Muscle layer of duodenum (tissue), 2 donors: ENCODE measurements at regions not wholly inside any gene's neighbourhood (a gene's known extent, or its start where the extent isn't known, plus 50 kb on each side); places are given as distances from the start of the nearest gene placed in this dataset.

Experiments used
- H3K27ac ChIP-seq: one replicate; pipeline ENCODE4 v1.7.0; 2013; ENCODE audit warnings: mild to moderate bottlenecking, low read length
- H3K27me3 ChIP-seq: one replicate; pipeline ENCODE4 v1.7.0; 2013; ENCODE audit warnings: low read depth, mild to moderate bottlenecking, control low read depth, low read length
- H3K36me3 ChIP-seq, 2 donors: one replicate each; pipeline ENCODE4 v1.7.0; 2013; ENCODE audit warnings: low read length in 2 of 2, control low read depth in 1 of 2, mild to moderate bottlenecking in 1 of 2; ENCODE audit not compliant: insufficient read depth in 2 of 2, control insufficient read depth in 1 of 2
- H3K4me1 ChIP-seq, 2 donors: one replicate each; pipeline ENCODE4 v1.7.0; 2013; ENCODE audit warnings: low read length in 2 of 2, mild to moderate bottlenecking in 2 of 2, control low read depth in 1 of 2, moderate library complexity in 1 of 2; ENCODE audit not compliant: insufficient read depth in 2 of 2, control insufficient read depth in 1 of 2
- H3K4me3 ChIP-seq, 2 donors: one replicate each; pipeline ENCODE4 v1.7.0; 2013; ENCODE audit warnings: low read length in 2 of 2, low read depth in 1 of 2, mild to moderate bottlenecking in 1 of 2
- H3K9me3 ChIP-seq, 2 donors: one replicate each; pipeline ENCODE4 v1.7.0; 2013; ENCODE audit warnings: low read length in 2 of 2, control low read depth in 1 of 2, mild to moderate bottlenecking in 1 of 2; ENCODE audit not compliant: control insufficient read depth in 1 of 2
- donor health status: healthy.

DNA sequence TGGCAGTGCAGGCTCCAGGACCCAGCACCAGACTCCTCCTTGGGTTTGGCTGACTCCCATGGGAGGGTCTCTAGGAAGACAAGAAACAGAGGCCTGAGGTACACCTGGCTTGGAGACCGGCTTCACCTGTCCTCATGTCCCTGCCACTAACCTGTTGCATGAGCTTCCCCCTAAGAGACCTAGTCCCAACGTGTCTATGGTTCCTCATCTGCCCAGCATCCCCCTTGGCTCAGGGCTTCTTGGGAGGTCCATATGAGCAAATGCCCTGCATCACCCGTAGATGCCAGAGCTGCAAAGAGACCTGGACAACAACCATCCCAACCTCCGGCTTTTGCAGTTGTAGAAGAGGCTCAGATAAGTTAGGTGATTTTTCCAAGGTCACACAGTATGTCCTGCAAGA, 123.5 kb downstream of the BUD13 start:
- Histone ChIP-seq H3K4me1 (no peaks in the 10 kb centered on the region), H3K27me3 (no peaks in the 10 kb centered on the region), H3K9me3 (peaks cover 0 to 4% of the 10 kb centered on the region in 2 donors), H3K36me3 (no peaks in the 10 kb centered on the region), H3K4me3 (no peak overlapping the region), H3K27ac (no peak overlapping the region)

- H3K36me3 ChIP-seq: no peaks in the 10 kb centered on the region
- H3K4me1 ChIP-seq: no peaks in the 10 kb centered on the region
- no peak overlapping the region for H3K4me3 ChIP-seq
- no peaks in the 10 kb centered on the region for H3K27me3 ChIP-seq
- peaks cover 0 to 4% of the 10 kb centered on the region in 2 donors for H3K9me3 ChIP-seq
- no peak overlapping the region for H3K27ac ChIP-seq
Observed at GRCh38 chr11:116648247-116649174, 124.3 kb downstream of the BUD13 start.

DNA sequence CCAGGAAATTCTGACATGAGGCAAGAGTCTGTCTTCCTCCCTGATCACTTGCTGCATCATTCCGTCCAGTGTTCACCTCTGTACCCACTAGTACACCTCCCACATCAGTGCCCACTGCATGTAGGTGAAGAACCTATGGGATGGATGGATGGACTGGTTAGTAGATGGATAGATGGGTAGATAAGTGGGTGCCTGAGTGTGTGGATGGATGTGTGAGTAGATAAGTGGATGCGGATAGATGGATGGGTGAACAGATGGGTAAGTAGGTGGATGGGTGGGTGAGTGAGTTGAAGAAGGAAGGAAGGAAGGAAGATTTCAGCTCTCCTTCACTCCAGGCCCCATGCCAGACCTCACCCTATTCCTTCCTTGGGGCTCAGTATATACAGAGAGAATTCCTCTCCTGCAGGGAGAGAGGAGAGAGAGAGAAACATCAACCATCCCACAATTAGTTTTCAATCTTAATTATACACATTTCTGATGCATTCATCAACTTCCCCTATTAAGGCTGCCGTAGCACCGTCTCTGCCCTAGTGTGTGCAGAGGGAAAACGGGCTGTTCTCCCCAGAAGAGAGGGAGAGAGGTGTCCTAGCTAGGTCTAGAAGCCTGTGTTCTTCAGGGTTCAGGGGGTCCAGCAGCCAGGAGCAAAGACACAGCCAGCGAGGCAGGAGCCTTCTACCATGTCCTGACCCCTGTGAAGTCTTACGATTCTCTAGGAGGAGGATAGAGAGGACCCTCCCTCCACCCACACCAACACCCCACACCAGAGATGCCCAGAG, 125.3 kb downstream of the BUD13 start:
- peaks cover 0 to 4% of the 10 kb centered on the region in 2 donors for H3K9me3 ChIP-seq
- no peaks in the 10 kb centered on the region for H3K4me1 ChIP-seq
- H3K4me3 ChIP-seq: no peak overlapping the region
- H3K27ac ChIP-seq: no peak overlapping the region
- no peaks in the 10 kb centered on the region for H3K27me3 ChIP-seq
- H3K36me3 ChIP-seq: no peaks in the 10 kb centered on the region

DNA sequence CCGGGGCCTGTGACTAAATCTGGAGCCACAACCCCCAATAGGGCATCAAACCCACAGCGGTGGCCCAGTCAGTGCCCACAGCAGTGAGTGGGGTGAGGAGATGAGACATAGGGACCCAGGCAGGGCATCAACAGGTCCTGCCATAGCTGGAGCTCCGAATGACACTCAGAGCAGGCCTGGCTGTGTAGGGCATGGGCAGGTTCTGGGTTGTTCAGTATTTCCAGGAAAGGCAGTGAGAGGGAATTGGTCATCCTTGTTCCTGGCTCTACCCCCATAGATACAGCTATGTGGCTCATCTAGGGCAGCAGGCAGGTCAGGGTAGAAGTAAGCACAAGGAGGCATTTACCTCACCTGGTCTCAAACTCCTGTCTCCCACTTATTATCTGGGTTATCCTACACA, 126.6 kb downstream of the BUD13 start:
- no peaks in the 10 kb centered on the region for H3K27me3 ChIP-seq
- no peak overlapping the region for H3K27ac ChIP-seq
- H3K9me3 ChIP-seq: peaks cover 0 to 4% of the 10 kb centered on the region in 2 donors
- no peaks in the 10 kb centered on the region for H3K36me3 ChIP-seq
- no peaks in the 10 kb centered on the region for H3K4me1 ChIP-seq
- H3K4me3 ChIP-seq: no peak overlapping the region

DNA sequence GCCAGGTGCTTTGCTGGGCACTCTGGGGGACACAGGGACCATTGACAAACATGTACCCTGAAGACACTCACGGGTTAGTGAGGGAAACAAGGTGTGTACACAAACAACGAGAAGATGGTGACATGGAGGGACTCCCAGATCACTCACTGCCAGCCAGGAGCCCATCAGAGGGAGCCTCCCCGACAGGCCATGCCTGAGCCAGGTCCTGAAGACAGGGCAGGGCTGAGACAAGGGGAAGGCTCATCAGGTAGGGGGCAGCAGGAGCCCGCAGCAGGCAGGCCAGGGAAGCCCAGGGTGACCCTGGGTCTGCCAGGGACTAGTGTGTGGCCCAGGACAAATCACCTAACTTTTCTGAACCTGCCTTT, 127.9 kb downstream of the BUD13 start:
- peaks cover 0 to 4% of the 10 kb centered on the region in 2 donors for H3K9me3 ChIP-seq
- no peaks in the 10 kb centered on the region for H3K36me3 ChIP-seq
- H3K27me3 ChIP-seq: no peaks in the 10 kb centered on the region
- no peak overlapping the region for H3K27ac ChIP-seq
- H3K4me1 ChIP-seq: no peaks in the 10 kb centered on the region
- no peak overlapping the region for H3K4me3 ChIP-seq

- peaks cover 0 to 4% of the 10 kb centered on the region in 2 donors for H3K9me3 ChIP-seq
Observed at GRCh38 chr11:116644201-116644940, 128.4 kb downstream of the BUD13 start.

GRCh38 chr11:116643521-116643920, 129.3 kb downstream of the BUD13 start:
- Histone ChIP-seq H3K36me3 (no peaks in the 10 kb centered on the region), H3K4me1 (no peaks in the 10 kb centered on the region), H3K27me3 (no peaks in the 10 kb centered on the region), H3K9me3 (peaks cover 0 to 4% of the 10 kb centered on the region in 2 donors), H3K27ac (no peak overlapping the region), H3K4me3 (no peak overlapping the region)

More at GRCh38 chr11:116644201-116644940, 128.4 kb downstream of the BUD13 start:
- H3K36me3 ChIP-seq: no peaks in the 10 kb centered on the region
- no peaks in the 10 kb centered on the region for H3K4me1 ChIP-seq
- no peak overlapping the region for H3K27ac ChIP-seq
- no peak overlapping the region for H3K4me3 ChIP-seq
- H3K27me3 ChIP-seq: no peaks in the 10 kb centered on the region

DNA sequence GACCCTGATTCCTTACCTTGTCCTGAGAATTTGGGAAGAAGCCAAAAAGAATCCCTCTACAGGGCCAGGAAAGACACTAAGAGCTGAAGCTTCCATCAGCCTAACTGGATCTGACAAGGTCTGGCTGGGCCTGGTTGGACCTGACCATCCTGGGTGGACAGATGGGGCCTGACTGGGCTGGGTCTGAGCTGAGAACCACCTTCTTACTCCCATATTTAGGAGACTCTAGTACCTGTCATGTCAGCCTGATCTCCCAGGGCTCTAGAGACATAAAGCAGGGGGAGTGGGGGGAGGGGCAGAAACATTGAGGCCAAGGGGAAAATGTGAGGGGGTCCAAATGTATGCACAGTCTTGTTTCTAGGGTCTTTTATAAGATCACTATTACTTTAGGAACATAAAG, 129.9 kb downstream of the BUD13 start:
- Histone ChIP-seq H3K9me3 (peaks cover 0 to 4% of the 10 kb centered on the region in 2 donors), H3K27me3 (no peaks in the 10 kb centered on the region), H3K4me3 (no peak overlapping the region), H3K36me3 (no peaks in the 10 kb centered on the region), H3K27ac (no peak overlapping the region), H3K4me1 (no peaks in the 10 kb centered on the region)

- H3K4me1 ChIP-seq: no peaks in the 10 kb centered on the region
- H3K27ac ChIP-seq: no peak overlapping the region
- H3K36me3 ChIP-seq: no peaks in the 10 kb centered on the region
- no peak overlapping the region for H3K4me3 ChIP-seq
- H3K9me3 ChIP-seq: peaks cover 0 to 4% of the 10 kb centered on the region in 2 donors
- H3K27me3 ChIP-seq: no peaks in the 10 kb centered on the region
Observed at GRCh38 chr11:116642481-116642880, 130.3 kb downstream of the BUD13 start.

- Histone ChIP-seq H3K4me3 (no peak overlapping the region), H3K36me3 (no peaks in the 10 kb centered on the region), H3K4me1 (no peaks in the 10 kb centered on the region), H3K27ac (no peak overlapping the region), H3K9me3 (peaks cover 0 to 4% of the 10 kb centered on the region in 2 donors), H3K27me3 (no peaks in the 10 kb centered on the region)
Observed at GRCh38 chr11:116641561-116642045, 131.2 kb downstream of the BUD13 start.
